ENCODE measurements at regions not wholly inside any gene's neighbourhood (a gene's known extent, or its start where the extent isn't known, plus 50 kb on each side); places are given as distances from the start of the nearest gene placed in this dataset.

GRCh38 chr11:91625495-91625894 lies 599.1 kb upstream of the FAT3 start:
- TF ChIP-seq CTCF (IDR thresholded peaks at IDR 0.05; ENCODE audit: poor library complexity) = no peak
- no peak for TF ChIP-seq EZH2 (IDR thresholded peaks at IDR 0.05; ENCODE audit: borderline replicate concordance)

Measured in hepatocyte (in vitro differentiated cells).